Keratinocyte (primary cell): ENCODE measurements at regions not wholly inside any gene's neighbourhood (a gene's known extent, or its start where the extent isn't known, plus 50 kb on each side); places are given as distances from the start of the nearest gene placed in this dataset.

ENCODE experiments used
- DNase-seq: peaks from one replicate; pipeline ENCODE4 v3.0.0-alpha.2; 2011; ENCODE audit warnings: low read depth, missing footprints, low spot score
- FAIRE-seq: peaks from 2 replicates; lab custom pipeline; 2011; peaks lifted over from hg19 to GRCh38; lab: Jason Lieb, UNC
- H2AFZ ChIP-seq: 2 replicates; pipeline ENCODE4 v1.6.0; 2012; ENCODE audit warnings: low read length, control low read depth, inconsistent platforms; ENCODE audit not compliant: control insufficient read depth
- H3K27ac ChIP-seq: 2 replicates; pipeline ENCODE4 v1.5.1; 2011; ENCODE audit warnings: low read length; ENCODE audit not compliant: control insufficient read depth, insufficient read depth
- H3K27me3 ChIP-seq: 3 replicates; pipeline ENCODE4 v1.6.0; 2011; ENCODE audit warnings: low read length; ENCODE audit not compliant: control insufficient read depth, insufficient read depth; ENCODE audit errors: extremely low read depth
- H3K36me3 ChIP-seq, 2 experiments: 2 replicates in 1 of 2; 3 replicates in 1 of 2; pipeline ENCODE4 v1.5.1; 2011; ENCODE audit warnings: low read length in 2 of 2, mild to moderate bottlenecking in 1 of 2; ENCODE audit not compliant: control insufficient read depth in 2 of 2, insufficient read depth in 2 of 2; ENCODE audit errors: extremely low read depth in 1 of 2
- H3K4me1 ChIP-seq: 3 replicates; pipeline ENCODE4 v1.5.1; 2011; ENCODE audit warnings: low read length; ENCODE audit not compliant: control insufficient read depth, insufficient read depth; ENCODE audit errors: extremely low read depth
- H3K4me2 ChIP-seq: 3 replicates; pipeline ENCODE4 v1.6.0; 2011; ENCODE audit warnings: low read depth, low read length; ENCODE audit not compliant: control insufficient read depth, insufficient read depth; ENCODE audit errors: extremely low read depth
- H3K4me3 ChIP-seq, 3 experiments: fragments of 200-600 bp in 1 of 3; sonication (generic) in 1 of 3; 2 replicates in 2 of 3; 3 replicates in 1 of 3; pipeline ENCODE4 v1.5.1; 2011 to 2016; ENCODE audit warnings: low read length in 3 of 3, mild to moderate bottlenecking in 3 of 3, control low read depth in 2 of 3, inconsistent platforms in 1 of 3, low read depth in 1 of 3, mixed read lengths in 1 of 3, mixed run types in 1 of 3, moderate library complexity in 1 of 3; ENCODE audit not compliant: control insufficient read depth in 2 of 3, insufficient read depth in 2 of 3; ENCODE audit errors: extremely low read depth in 1 of 3
- H3K79me2 ChIP-seq: 2 replicates; pipeline ENCODE4 v1.6.0; 2012; ENCODE audit warnings: low read length; ENCODE audit not compliant: control insufficient read depth, insufficient read depth
- H3K9ac ChIP-seq: 3 replicates; pipeline ENCODE4 v1.6.0; 2011; ENCODE audit warnings: low read length; ENCODE audit not compliant: control insufficient read depth, insufficient read depth; ENCODE audit errors: extremely low read depth
- H3K9me1 ChIP-seq: 3 replicates; pipeline ENCODE4 v1.6.0; 2011; ENCODE audit warnings: low read length; ENCODE audit not compliant: control insufficient read depth, insufficient read depth; ENCODE audit errors: extremely low read depth
- H3K9me3 ChIP-seq: 2 replicates; pipeline ENCODE4 v1.5.1; 2012; ENCODE audit warnings: low read depth, low read length; ENCODE audit not compliant: control insufficient read depth
- H4K20me1 ChIP-seq: 3 replicates; pipeline ENCODE4 v1.6.0; 2011; ENCODE audit warnings: low read length; ENCODE audit not compliant: control insufficient read depth, insufficient read depth; ENCODE audit errors: extremely low read depth
- EZH2 ChIP-seq: IDR thresholded peaks from one replicate; pipeline ENCODE4 v1.6.1; 2012; ENCODE audit warnings: inconsistent platforms, mild to moderate bottlenecking, low read length, moderate library complexity
- dilution Hi-C: fragments of 300-500 bp; cut with MboI; formaldehyde crosslinking; loops from one replicate; pipeline ENCODE4 v1.7.0; 2020; ENCODE audit warnings: low sequenced_read_pairs; ENCODE audit not compliant: extremely low pct_ligation_motif_present
- TF ChIP-seq, protein P1 (sequence below), 3 experiments: IDR thresholded peaks in 1 of 3; conservative IDR thresholded peaks in 1 of 3; optimal IDR thresholded peaks in 1 of 3; 2 replicates in 2 of 3; 3 replicates in 1 of 3; pipeline versions ENCODE3 to v1.5.1; 2011; ENCODE audit warnings: low read length in 3 of 3, mild to moderate bottlenecking in 3 of 3, moderate library complexity in 2 of 3, control low read depth in 1 of 3, inconsistent platforms in 1 of 3; ENCODE audit not compliant: insufficient read depth in 2 of 3; ENCODE audit errors: extremely low read depth in 1 of 3

DNA sequence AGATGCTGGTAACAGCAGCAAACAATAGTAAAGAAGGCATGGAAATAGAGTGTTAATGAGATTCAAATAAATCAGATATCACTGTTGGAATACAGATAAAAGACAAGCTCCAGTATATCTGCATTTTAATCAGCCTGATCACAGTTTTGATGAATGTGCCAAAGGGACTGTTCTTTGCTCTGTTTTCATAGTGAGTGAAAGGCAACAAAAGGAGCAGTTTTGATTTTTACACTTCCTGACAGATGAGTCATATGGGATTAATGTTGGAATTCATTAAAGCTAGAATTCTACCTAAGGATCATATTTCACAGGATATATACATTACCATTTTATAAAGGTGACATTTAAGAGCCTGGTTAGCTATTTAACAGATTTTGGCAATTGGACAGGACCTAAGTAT, 743.3 kb upstream of the PTPRD start:
- Histone ChIP-seq H3K4me3 (no peak overlapping the region), H4K20me1 (no peaks in the 10 kb centered on the region), H3K27ac (no peak overlapping the region), H3K36me3 (no peaks in the 10 kb centered on the region), H3K27me3 (no peaks in the 10 kb centered on the region), H3K4me2 (no peak overlapping the region), H3K4me1 (no peaks in the 10 kb centered on the region), H3K9me1 (no peaks in the 10 kb centered on the region), H3K9me3 (no peaks in the 10 kb centered on the region), H3K9ac (no peak overlapping the region), H3K79me2 (no peaks in the 10 kb centered on the region), H2AFZ (no peak overlapping the region)
- DNase-seq (no peak), FAIRE-seq (no peak)
- dilution Hi-C loops: no loop called here
- TF ChIP-seq, protein P1, sequence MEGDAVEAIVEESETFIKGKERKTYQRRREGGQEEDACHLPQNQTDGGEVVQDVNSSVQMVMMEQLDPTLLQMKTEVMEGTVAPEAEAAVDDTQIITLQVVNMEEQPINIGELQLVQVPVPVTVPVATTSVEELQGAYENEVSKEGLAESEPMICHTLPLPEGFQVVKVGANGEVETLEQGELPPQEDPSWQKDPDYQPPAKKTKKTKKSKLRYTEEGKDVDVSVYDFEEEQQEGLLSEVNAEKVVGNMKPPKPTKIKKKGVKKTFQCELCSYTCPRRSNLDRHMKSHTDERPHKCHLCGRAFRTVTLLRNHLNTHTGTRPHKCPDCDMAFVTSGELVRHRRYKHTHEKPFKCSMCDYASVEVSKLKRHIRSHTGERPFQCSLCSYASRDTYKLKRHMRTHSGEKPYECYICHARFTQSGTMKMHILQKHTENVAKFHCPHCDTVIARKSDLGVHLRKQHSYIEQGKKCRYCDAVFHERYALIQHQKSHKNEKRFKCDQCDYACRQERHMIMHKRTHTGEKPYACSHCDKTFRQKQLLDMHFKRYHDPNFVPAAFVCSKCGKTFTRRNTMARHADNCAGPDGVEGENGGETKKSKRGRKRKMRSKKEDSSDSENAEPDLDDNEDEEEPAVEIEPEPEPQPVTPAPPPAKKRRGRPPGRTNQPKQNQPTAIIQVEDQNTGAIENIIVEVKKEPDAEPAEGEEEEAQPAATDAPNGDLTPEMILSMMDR (optimal IDR thresholded peaks at IDR 0.05 in 1 of 3, IDR thresholded peaks at IDR 0.05 in 1 of 3, conservative IDR thresholded peaks at IDR 0.05 in 1 of 3; ENCODE audit: extremely low read depth in 1 of 3, insufficient read depth in 2 of 3, low read length in 3 of 3): no peak
- TF ChIP-seq EZH2: no peak

DNA sequence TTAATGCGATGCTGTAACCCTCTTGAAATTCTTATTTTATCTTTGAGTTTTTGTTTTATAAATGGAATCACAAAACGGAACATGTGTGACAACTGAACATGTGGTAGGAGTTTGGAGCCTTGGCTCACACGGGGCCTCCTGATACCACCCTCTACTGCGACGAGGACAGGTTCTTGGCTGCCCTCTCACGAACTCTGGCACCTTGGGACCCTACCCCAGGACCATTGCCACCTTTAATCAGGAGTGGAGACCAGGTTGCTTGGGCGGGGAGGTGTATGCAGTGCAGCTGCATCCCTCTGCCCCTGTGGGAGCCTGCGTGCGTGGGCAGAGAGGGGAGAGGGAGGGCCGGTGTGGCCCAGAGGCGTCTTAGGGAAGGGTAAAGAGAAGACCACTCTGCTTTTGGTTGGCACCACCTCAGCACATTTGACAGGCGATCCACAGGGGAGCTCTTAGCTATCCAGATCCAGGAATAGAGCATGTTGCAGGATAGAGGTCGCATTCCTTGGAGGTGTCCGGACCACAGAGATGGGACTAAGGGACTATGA, 753.9 kb upstream of the PTPRD start:
- H3K4me2 ChIP-seq: no peak overlapping the region
- TF ChIP-seq, protein P1 (optimal IDR thresholded peaks at IDR 0.05 in 1 of 3, IDR thresholded peaks at IDR 0.05 in 1 of 3, conservative IDR thresholded peaks at IDR 0.05 in 1 of 3; ENCODE audit: extremely low read depth in 1 of 3, insufficient read depth in 2 of 3, low read length in 3 of 3): no peak
- no peak for TF ChIP-seq EZH2
- no peaks in the 10 kb centered on the region for H3K9me3 ChIP-seq
- H3K9ac ChIP-seq: no peak overlapping the region
- DNase-seq: no peak
- no peaks in the 10 kb centered on the region for H3K27me3 ChIP-seq
- no peaks in the 10 kb centered on the region for H3K9me1 ChIP-seq
- H3K4me3 ChIP-seq: no peak overlapping the region
- no peaks in the 10 kb centered on the region for H4K20me1 ChIP-seq
- no peaks in the 10 kb centered on the region for H3K79me2 ChIP-seq
- FAIRE-seq: no peak
- dilution Hi-C loops: no loop called here
- no peaks in the 10 kb centered on the region for H3K4me1 ChIP-seq
- no peak overlapping the region for H2AFZ ChIP-seq
- no peaks in the 10 kb centered on the region for H3K36me3 ChIP-seq
- no peak overlapping the region for H3K27ac ChIP-seq
